Testis (tissue), 2 donors: ENCODE measurements at regions not wholly inside any gene's neighbourhood (a gene's known extent, or its start where the extent isn't known, plus 50 kb on each side); places are given as distances from the start of the nearest gene placed in this dataset.

Source experiments
- DNase-seq: peaks from one replicate; pipeline ENCODE4 v3.0.0-alpha.2; 2019
- H3K27ac ChIP-seq, 2 donors: fragments of 200-600 bp; sonication (generic); one replicate each; pipeline ENCODE4 v1.5.1; 2019
- H3K27me3 ChIP-seq: fragments of 200-600 bp; sonication (generic); one replicate; pipeline ENCODE4 v1.5.1; 2019
- H3K36me3 ChIP-seq: fragments of 200-600 bp; sonication (generic); one replicate; pipeline ENCODE4 v1.5.1; 2017; ENCODE audit warnings: low read depth; ENCODE audit errors: missing control alignments
- H3K4me1 ChIP-seq: fragments of 200-600 bp; sonication (generic); one replicate; pipeline ENCODE4 v1.5.1; 2019
- H3K4me3 ChIP-seq, 2 donors: fragments of 200-600 bp; sonication (generic); one replicate each; pipeline ENCODE4 v1.5.1; 2017 to 2019
- H3K9me3 ChIP-seq: fragments of 200-600 bp; sonication (generic); one replicate; pipeline ENCODE4 v1.5.1; 2017
- CTCF ChIP-seq, 3 experiments: fragments of 450-650 bp in 2 of 3; fragments of 200-600 bp in 1 of 3; sonication (generic) in 1 of 3; IDR thresholded peaks; one replicate each; pipeline ENCODE4 v1.5.1; 2016 to 2019; ENCODE audit warnings: antibody characterized with exemption in 3 of 3, mild to moderate bottlenecking in 2 of 3, moderate library complexity in 1 of 3
- POLR2A ChIP-seq: fragments of 450-650 bp; IDR thresholded peaks from one replicate; pipeline ENCODE4 v1.6.1; 2017; ENCODE audit warnings: antibody characterized with exemption, mild to moderate bottlenecking, moderate library complexity
- WGBS, 2 donors: methylation state at CpG; one replicate each; pipeline ENCODE4 v1.1.5; 2018; 5-methylcytosine and 5-hydroxymethylcytosine counted together
- intact Hi-C: fragments of 100-400 bp; cut with DNase I; formaldehyde crosslinking; loops from one replicate; pipeline ENCODE4 v1.15.1; 2023; ENCODE audit warnings: low total_unique reads

DNA sequence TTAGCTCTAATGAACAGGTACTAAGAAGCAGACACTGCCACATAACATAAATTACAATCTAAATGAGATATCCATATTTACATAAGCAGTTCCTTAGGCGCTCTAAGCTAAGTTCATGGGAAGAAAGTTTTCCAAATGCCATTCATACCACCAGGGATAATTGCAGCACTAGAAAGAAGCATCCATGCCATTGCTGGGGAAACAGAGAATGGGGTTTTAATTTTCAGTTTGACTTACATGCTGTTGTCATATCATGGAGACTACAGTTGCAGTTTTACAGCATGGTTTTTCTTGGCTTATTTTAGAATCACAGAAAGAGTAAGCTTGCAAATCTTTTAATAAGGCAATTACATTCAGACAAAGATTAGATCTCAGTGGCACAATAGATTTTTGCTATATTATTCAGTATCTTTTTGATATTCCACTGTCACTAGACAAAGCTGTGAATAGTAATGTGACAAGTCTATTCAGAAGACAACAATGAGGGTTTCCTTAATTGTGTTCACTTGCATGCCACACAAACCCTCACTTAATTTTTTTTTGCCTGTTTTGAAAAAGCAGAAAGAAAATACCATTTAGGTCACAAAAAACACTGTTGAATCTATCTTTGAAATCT lies 108.4 kb upstream of the ELAVL2 start:
- intact Hi-C loops = no loop called here
- no peaks in the 10 kb centered on the region for H3K27me3 ChIP-seq
- H3K4me3 ChIP-seq = no peak overlapping the region
- no peak for DNase-seq
- H3K4me1 ChIP-seq = no peaks in the 10 kb centered on the region
- H3K36me3 ChIP-seq = no peaks in the 10 kb centered on the region
- TF ChIP-seq CTCF (IDR thresholded peaks at IDR 0.05) (no peak), POLR2A (no peak)
- H3K27ac ChIP-seq = no peak overlapping the region
- H3K9me3 ChIP-seq = no peaks in the 10 kb centered on the region
- WGBS, 2 donors = 35 to 40% methylated on average over 1 of the region's 1 CpG

DNA sequence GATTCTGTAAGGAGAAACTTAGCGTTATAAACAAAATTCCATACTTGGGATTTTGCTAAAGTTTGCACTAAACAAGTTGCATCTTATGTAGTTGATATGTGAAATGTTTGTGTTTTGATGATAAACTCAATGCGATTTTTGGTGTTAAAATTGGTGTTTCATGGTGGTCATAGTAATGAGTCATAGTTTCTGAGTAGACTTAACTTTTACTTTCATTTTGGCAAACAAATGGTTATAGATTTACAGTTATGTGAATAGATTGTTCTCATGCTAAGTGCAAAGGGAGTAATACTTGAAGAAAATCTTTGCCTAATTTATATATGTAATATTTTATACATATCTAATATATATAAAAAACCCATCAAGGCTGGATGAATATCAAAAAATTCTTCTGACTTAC lies 107.3 kb upstream of the ELAVL2 start:
- 84 to 85% methylated on average over 2 of the region's 2 CpGs for WGBS, 2 donors
- Histone ChIP-seq H3K27me3 (no peaks in the 10 kb centered on the region), H3K9me3 (no peaks in the 10 kb centered on the region), H3K36me3 (no peaks in the 10 kb centered on the region), H3K27ac (no peak overlapping the region), H3K4me1 (no peaks in the 10 kb centered on the region), H3K4me3 (no peak overlapping the region)
- intact Hi-C loops = no loop called here
- DNase-seq = no peak
- TF ChIP-seq CTCF (IDR thresholded peaks at IDR 0.05) = no peak
- no peak for TF ChIP-seq POLR2A

DNA sequence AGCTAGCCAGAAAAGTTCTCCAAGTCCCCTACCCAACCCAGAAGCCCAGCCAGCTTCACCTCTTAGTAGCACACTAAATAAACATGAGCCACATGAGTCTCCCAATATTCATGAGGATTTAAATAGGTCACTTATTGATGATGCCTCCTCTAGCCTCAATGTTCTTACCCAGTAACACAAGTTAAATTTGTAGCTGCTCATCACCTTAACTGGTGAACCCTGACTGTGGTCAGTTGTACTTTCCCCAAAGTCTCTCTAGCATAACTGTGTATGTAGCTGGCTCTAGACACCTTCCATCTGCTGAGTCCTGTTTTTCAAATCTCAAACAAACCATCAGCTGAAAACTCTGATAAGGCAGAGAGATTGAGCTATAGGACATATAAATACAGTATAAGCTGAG lies 100.3 kb upstream of the ELAVL2 start:
- Histone ChIP-seq H3K9me3 (no peaks in the 10 kb centered on the region), H3K27me3 (no peaks in the 10 kb centered on the region), H3K4me3 (no peak overlapping the region), H3K27ac (no peak overlapping the region), H3K36me3 (no peaks in the 10 kb centered on the region), H3K4me1 (no peaks in the 10 kb centered on the region)
- TF ChIP-seq POLR2A (no peak), CTCF (IDR thresholded peaks at IDR 0.05) (no peak)
- DNase-seq = no peak
- intact Hi-C loops = no loop called here

GRCh38 chr9:23914431-23915003 lies 88.5 kb upstream of the ELAVL2 start:
- Histone ChIP-seq H3K4me1 (no peaks in the 10 kb centered on the region), H3K4me3 (no peak overlapping the region), H3K27ac (no peak overlapping the region), H3K9me3 (no peaks in the 10 kb centered on the region), H3K27me3 (no peaks in the 10 kb centered on the region), H3K36me3 (no peaks in the 10 kb centered on the region)
- TF ChIP-seq POLR2A (no peak), CTCF (IDR thresholded peaks at IDR 0.05) (no peak)
- 94 to 95% methylated on average over 14 to 16 of the region's 17 CpGs for WGBS, 2 donors
- no peak for DNase-seq
- intact Hi-C loops = no loop called here

DNA sequence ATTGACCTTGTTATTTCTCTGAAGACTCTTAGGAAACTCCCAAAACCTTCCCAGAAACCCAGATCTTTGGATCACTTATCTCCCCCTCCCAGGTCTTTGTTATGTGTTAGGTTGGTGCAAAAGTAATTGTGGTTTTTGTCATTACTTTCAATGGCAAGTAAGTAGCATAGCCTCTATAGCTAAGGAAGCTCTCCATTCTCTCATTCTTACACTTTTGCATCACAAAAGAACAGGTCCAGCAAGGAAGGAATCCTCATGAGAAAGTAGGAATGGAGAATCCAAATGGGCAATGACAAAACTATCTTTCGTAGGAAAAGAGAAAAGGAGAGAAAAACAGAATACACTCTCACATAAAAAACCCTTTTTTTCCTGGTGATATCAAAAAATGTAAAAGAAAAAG lies 81.3 kb upstream of the ELAVL2 start:
- no peaks in the 10 kb centered on the region for H3K9me3 ChIP-seq
- no peaks in the 10 kb centered on the region for H3K36me3 ChIP-seq
- WGBS, 2 donors = 84 to 87% methylated on average over 1 of the region's 1 CpG
- H3K4me3 ChIP-seq = no peak overlapping the region
- H3K4me1 ChIP-seq = no peaks in the 10 kb centered on the region
- no peak overlapping the region for H3K27ac ChIP-seq
- intact Hi-C loops = no loop called here
- TF ChIP-seq CTCF (IDR thresholded peaks at IDR 0.05) = no peak
- no peak for TF ChIP-seq POLR2A
- H3K27me3 ChIP-seq = no peaks in the 10 kb centered on the region
- no peak for DNase-seq
